ENCODE measurements at regions not wholly inside any gene's neighbourhood (a gene's known extent, or its start where the extent isn't known, plus 50 kb on each side); places are given as distances from the start of the nearest gene placed in this dataset.
"Not testable (repeated sequence)": the region's sequence is repeated elsewhere in the genome, so short reads cannot be mapped to it uniquely, and the experiment has no call there.

DNA sequence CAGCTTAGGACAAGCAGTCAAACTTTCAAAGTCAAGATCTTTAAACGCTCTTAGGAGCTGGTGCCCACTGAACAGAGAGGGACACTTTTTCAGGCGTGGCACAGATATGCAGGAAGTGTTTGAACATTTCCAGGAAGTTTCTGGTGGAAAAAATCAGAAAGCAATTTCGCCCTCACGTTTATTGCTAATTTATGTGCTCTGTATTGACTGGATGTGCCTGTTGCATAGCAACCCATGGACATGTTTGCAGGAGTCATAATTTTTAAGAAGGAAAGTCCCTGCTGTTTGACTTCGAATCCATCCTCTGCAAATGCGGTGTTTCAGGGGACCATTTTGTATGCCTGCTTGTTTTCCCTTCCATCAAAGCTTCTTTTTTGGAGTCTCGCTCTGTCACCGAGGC, 239.9 kb upstream of the IRF2BP2 start:
- DNase-seq (ENCODE audit: low spot score) = no peak
- ChIA-PET CTCF (ENCODE audit: unreplicated experiment) (no interaction called here), POLR2A (interaction anchor here (0.5 to 1.0 kb wide), 2 partner anchors 10 to 113 kb away, joined by 3 read pairs; no protein-coding TSS in a partner anchor)
- H3K79me2 ChIP-seq (ENCODE audit: insufficient read depth, low read depth, low read length) = no peaks in the 10 kb centered on the region
- H3K4me3 ChIP-seq (ENCODE audit: low read depth, low read length, poor library complexity, severe bottlenecking) = no peak overlapping the region
- no peaks in the 10 kb centered on the region; the same call in 1 of the 2 replicates for H3K9me3 ChIP-seq (ENCODE audit: low read length)
- intact Hi-C loops (cut with micrococcal nuclease; ENCODE audit: unreplicated experiment) = no loop called here
- H3K4me2 ChIP-seq (ENCODE audit: low read length) = no peak overlapping the region
- H3K9me2 ChIP-seq (ENCODE audit: insufficient read depth, low read length) = no peaks in the 10 kb centered on the region
- TF ChIP-seq EZH2phosphoT487 (IDR thresholded peaks at IDR 0.05; ENCODE audit: borderline replicate concordance, low read depth, low read length) = no peak
- TF ChIP-seq, protein P1, sequence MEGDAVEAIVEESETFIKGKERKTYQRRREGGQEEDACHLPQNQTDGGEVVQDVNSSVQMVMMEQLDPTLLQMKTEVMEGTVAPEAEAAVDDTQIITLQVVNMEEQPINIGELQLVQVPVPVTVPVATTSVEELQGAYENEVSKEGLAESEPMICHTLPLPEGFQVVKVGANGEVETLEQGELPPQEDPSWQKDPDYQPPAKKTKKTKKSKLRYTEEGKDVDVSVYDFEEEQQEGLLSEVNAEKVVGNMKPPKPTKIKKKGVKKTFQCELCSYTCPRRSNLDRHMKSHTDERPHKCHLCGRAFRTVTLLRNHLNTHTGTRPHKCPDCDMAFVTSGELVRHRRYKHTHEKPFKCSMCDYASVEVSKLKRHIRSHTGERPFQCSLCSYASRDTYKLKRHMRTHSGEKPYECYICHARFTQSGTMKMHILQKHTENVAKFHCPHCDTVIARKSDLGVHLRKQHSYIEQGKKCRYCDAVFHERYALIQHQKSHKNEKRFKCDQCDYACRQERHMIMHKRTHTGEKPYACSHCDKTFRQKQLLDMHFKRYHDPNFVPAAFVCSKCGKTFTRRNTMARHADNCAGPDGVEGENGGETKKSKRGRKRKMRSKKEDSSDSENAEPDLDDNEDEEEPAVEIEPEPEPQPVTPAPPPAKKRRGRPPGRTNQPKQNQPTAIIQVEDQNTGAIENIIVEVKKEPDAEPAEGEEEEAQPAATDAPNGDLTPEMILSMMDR (conservative IDR thresholded peaks at IDR 0.05; ENCODE audit: low read length) = no peak
- H3K4me1 ChIP-seq (ENCODE audit: insufficient read depth, low read length, poor library complexity, severe bottlenecking) = peaks cover 44% of the 10 kb centered on the region
- H3K36me3 ChIP-seq (ENCODE audit: insufficient read depth, low read length) = no peaks in the 10 kb centered on the region; the same call in 1 of the 2 replicates
- no peaks in the 10 kb centered on the region for H4K20me1 ChIP-seq (ENCODE audit: insufficient read depth, low read length)
- peak overlapping the region; percentile 42; the same call in 1 of the 2 replicates for H2AFZ ChIP-seq (ENCODE audit: low read length)
- no TSS peak for BruUV-seq (replicated peaks)
- no peak overlapping the region for H3K27ac ChIP-seq (ENCODE audit: low read depth, low read length, poor library complexity, severe bottlenecking)

DNA sequence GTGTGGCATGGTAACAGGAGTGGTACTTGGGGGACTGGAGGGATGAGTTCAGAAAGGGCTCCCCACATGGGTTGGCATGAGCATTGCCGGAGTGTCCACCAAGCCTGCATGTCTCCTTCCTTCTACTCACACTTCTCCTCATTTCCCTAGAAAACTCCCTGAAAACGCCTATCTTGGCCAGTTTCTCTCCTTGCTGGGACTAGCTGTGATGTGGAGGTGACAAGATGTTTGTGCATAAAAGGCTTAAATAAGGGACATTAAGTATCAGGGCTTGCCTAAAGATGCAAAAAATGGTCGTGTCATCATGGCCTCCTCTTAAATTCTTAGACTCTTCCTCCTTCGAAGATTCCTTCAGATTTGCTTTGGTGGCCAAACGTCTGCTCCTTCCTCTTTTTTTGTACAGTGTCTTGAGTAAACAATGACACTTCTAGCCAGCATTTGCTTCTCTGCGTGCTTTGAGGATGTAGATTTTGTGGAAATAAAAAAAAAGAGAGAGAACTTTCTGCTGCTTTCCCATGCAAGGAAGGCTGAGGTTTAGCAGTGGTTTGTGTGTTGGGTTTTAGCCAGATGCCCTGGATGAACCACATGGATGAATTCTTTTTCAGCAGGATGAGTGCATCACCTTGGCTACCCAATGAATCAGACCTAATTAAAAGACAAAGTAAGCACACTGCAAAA, 239.1 kb upstream of the IRF2BP2 start:
- intact Hi-C loops (cut with micrococcal nuclease; ENCODE audit: unreplicated experiment) = no loop called here
- no TSS peak for BruUV-seq (replicated peaks)
- CTCF ChIA-PET (ENCODE audit: unreplicated experiment) = no interaction called here

DNA sequence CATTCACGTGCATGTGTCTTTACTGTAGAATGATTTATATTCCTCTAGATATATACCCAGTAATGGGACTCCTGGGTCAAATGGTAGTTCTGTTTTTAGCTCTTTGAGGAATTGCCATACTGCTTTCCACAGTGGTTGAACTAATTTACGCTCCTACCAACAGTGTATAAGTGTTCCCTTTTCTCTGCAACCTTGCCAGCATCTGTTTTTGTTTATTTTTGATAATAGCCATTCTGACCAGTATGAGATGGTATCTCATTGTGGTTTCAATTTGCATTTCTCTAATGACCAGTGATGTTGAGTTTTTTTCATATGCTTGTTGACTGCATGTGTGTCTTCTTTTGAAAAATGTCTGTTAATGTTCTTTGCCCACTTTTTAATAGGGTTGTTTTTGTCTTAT, 236.8 kb upstream of the IRF2BP2 start:
- H3K4me1 ChIP-seq (ENCODE audit: insufficient read depth, low read length, poor library complexity, severe bottlenecking) = peaks cover 61% of the 10 kb centered on the region
- H2AFZ ChIP-seq (ENCODE audit: low read length); H3K4me2 ChIP-seq (ENCODE audit: low read length); H3K27ac ChIP-seq (ENCODE audit: low read depth, low read length, poor library complexity, severe bottlenecking); H3K36me3 ChIP-seq (ENCODE audit: insufficient read depth, low read length); H3K9me3 ChIP-seq (ENCODE audit: low read length); BruUV-seq (replicated peaks); H3K79me2 ChIP-seq (ENCODE audit: insufficient read depth, low read depth, low read length); intact Hi-C loops (cut with micrococcal nuclease; ENCODE audit: unreplicated experiment); DNase-seq (ENCODE audit: low spot score); H3K9me2 ChIP-seq (ENCODE audit: insufficient read depth, low read length); H4K20me1 ChIP-seq (ENCODE audit: insufficient read depth, low read length); H3K4me3 ChIP-seq (ENCODE audit: low read depth, low read length, poor library complexity, severe bottlenecking): not testable (repeated sequence)
- POLR2A ChIA-PET = interaction anchor here (0.7 to 1.4 kb wide), 4 partner anchors 17 to 170 kb away, joined by 3 to 5 read pairs (median 3); no protein-coding TSS in a partner anchor
- CTCF ChIA-PET (ENCODE audit: unreplicated experiment) = interaction anchor here (1.0 kb wide), 1 partner anchor 12 kb away, joined by 3 read pairs; no protein-coding TSS in a partner anchor

More for the DNA sequence above, 239.1 kb upstream of the IRF2BP2 start:
- Histone ChIP-seq H3K27ac (ENCODE audit: low read depth, low read length, poor library complexity, severe bottlenecking) (no peak overlapping the region), H3K4me3 (ENCODE audit: low read depth, low read length, poor library complexity, severe bottlenecking) (no peak overlapping the region), H4K20me1 (ENCODE audit: insufficient read depth, low read length) (no peaks in the 10 kb centered on the region), H3K9me2 (ENCODE audit: insufficient read depth, low read length) (no peaks in the 10 kb centered on the region), H3K79me2 (ENCODE audit: insufficient read depth, low read depth, low read length) (no peaks in the 10 kb centered on the region), H3K9me3 (ENCODE audit: low read length) (no peaks in the 10 kb centered on the region; the same call in 1 of the 2 replicates), H3K4me2 (ENCODE audit: low read length) (no peak overlapping the region), H3K36me3 (ENCODE audit: insufficient read depth, low read length) (no peaks in the 10 kb centered on the region; the same call in 1 of the 2 replicates), H2AFZ (ENCODE audit: low read length) (peak overlapping the region; percentile 42; the same call in 1 of the 2 replicates), H3K4me1 (ENCODE audit: insufficient read depth, low read length, poor library complexity, severe bottlenecking) (peaks cover 51% of the 10 kb centered on the region)
- DNase-seq (ENCODE audit: low spot score) = no peak
- TF ChIP-seq EZH2phosphoT487 (IDR thresholded peaks at IDR 0.05; ENCODE audit: borderline replicate concordance, low read depth, low read length) = no peak
- TF ChIP-seq, protein P1 (conservative IDR thresholded peaks at IDR 0.05; ENCODE audit: low read length) = 0 out of 2 replicates have a peak, but pooled peaks have one; percentile 30
- POLR2A ChIA-PET = interaction anchor here (0.7 kb wide), 1 partner anchor 327 kb away, joined by 4 read pairs; no protein-coding TSS in a partner anchor

All from OCI-LY7 (cell line).